Transverse colon (tissue), 4 donors: ENCODE measurements at regions not wholly inside any gene's neighbourhood (a gene's known extent, or its start where the extent isn't known, plus 50 kb on each side); places are given as distances from the start of the nearest gene placed in this dataset.

Experiments used
- CTCF ChIP-seq, 5 experiments: fragments of 200-600 bp in 3 of 5; fragments of 450-650 bp in 2 of 5; sonication (generic) in 3 of 5; IDR thresholded peaks; 1 replicate in 2 of 5; 2 replicates in 3 of 5; pipeline ENCODE4 v1.5.1; 2016 to 2017; ENCODE audit warnings: antibody characterized with exemption in 5 of 5, inconsistent platforms in 3 of 5, mild to moderate bottlenecking in 2 of 5, moderate library complexity in 1 of 5
- EP300 ChIP-seq: sonication (generic); formaldehyde crosslinking; IDR thresholded peaks from one replicate; pipeline ENCODE4 v1.6.1; 2017; ENCODE audit warnings: antibody characterized with exemption, low read depth
- POLR2A ChIP-seq: fragments of 450-650 bp; IDR thresholded peaks from one replicate; pipeline ENCODE4 v1.6.1; 2016; ENCODE audit warnings: antibody characterized with exemption, mild to moderate bottlenecking, moderate library complexity
- POLR2AphosphoS5 ChIP-seq, 3 donors: sonication (generic); formaldehyde crosslinking; IDR thresholded peaks; one replicate each; pipeline ENCODE4 v1.6.1; 2016; ENCODE audit warnings: antibody characterized with exemption in 3 of 3

DNA sequence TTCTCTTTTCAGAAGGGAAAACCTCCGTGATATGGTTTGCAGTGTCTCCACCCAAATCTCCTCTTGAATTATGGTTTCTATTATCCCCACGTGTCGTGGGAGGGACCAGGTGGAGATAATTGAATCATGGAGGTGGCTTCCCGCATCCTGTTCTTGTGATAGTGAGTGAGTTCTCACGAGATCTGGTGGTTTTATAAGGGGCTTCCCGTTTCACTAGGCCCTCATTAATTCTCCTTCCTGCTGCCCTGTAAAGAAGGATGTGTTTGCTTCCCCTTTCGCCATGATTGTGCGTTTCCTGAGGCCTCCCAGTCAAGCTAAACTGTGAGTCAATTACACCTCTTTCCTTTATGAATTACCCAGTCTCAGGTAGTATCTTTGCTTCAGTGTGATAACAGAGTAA, 692.7 kb upstream of the GRM7 start:
- TF ChIP-seq CTCF (IDR thresholded peaks at IDR 0.05) (no peak), POLR2A (no peak), POLR2AphosphoS5 (IDR thresholded peaks at IDR 0.05) (no peak), EP300 (no peak)
